HEK293 (cell line): ENCODE measurements at regions not wholly inside any gene's neighbourhood (a gene's known extent, or its start where the extent isn't known, plus 50 kb on each side); places are given as distances from the start of the nearest gene placed in this dataset.

Source experiments
- CTCF ChIA-PET: fragments of 350-600 bp; formaldehyde crosslinking; extraction: SDS; loops from one replicate; lab custom pipeline; 2021; ENCODE audit warnings: antibody characterized with exemption; lab: Yijun Ruan, JAX
- POLR2A ChIA-PET: fragments of 300-600 bp; formaldehyde crosslinking; extraction: SDS; loops from one replicate; lab custom pipeline; 2020; ENCODE audit warnings: antibody characterized with exemption, inconsistent platforms; lab: Yijun Ruan, JAX
- H3K27ac ChIP-seq: fragments of 200-500 bp; sonication (Bioruptor generic); 2 replicates; pipeline ENCODE4 v1.5.1; 2014; ENCODE audit warnings: low read depth, low read length, control low read depth, inconsistent platforms; ENCODE audit errors: extremely low read depth
- H3K36me3 ChIP-seq, 2 experiments: fragments of 200-500 bp in 1 of 2; sonication (Bioruptor generic) in 1 of 2; 1 replicate in 1 of 2; 2 replicates in 1 of 2; pipeline ENCODE4 v1.5.1; 2014 to 2017; ENCODE audit warnings: inconsistent platforms in 2 of 2, low read length in 2 of 2; ENCODE audit not compliant: control insufficient read depth in 2 of 2, insufficient read depth in 1 of 2
- H3K4me1 ChIP-seq: fragments of 200-500 bp; sonication (Bioruptor generic); 2 replicates; pipeline ENCODE4 v1.5.1; 2014; ENCODE audit warnings: mild to moderate bottlenecking, low read length, inconsistent platforms; ENCODE audit not compliant: control insufficient read depth, insufficient read depth
- H3K4me3 ChIP-seq: 2 replicates; pipeline ENCODE4 v1.5.1; 2011; ENCODE audit warnings: low read depth, mild to moderate bottlenecking, control low read depth, low read length, moderate library complexity
- H3K9me3 ChIP-seq: fragments of 200-500 bp; sonication (Bioruptor generic); 2 replicates; pipeline ENCODE4 v1.5.1; 2014; ENCODE audit warnings: low read depth, low read length, inconsistent platforms; ENCODE audit not compliant: control insufficient read depth, insufficient read depth
- GFI1B ChIP-seq: fragments of 450-650 bp; formaldehyde crosslinking; IDR thresholded peaks from 2 replicates; pipeline ENCODE4 v1.5.1; 2016; ENCODE audit warnings: missing biosample characterization, missing genetic modification characterization
- KLF7 ChIP-seq: fragments of 450-650 bp; formaldehyde crosslinking; IDR thresholded peaks from 2 replicates; pipeline ENCODE4 v1.5.1; 2016; ENCODE audit warnings: missing biosample characterization, missing genetic modification characterization, borderline replicate concordance
- KLF9 ChIP-seq: fragments of 450-650 bp; formaldehyde crosslinking; IDR thresholded peaks from 2 replicates; pipeline ENCODE4 v1.5.1; 2016; ENCODE audit warnings: missing biosample characterization, missing genetic modification characterization, low read depth
- TCF7L2 ChIP-seq: IDR thresholded peaks from 2 replicates; pipeline ENCODE4 v1.6.1; 2011; ENCODE audit warnings: low read depth, mild to moderate bottlenecking, inconsistent platforms, low read length, moderate library complexity, borderline replicate concordance
- WT1 ChIP-seq: fragments of 450-650 bp; formaldehyde crosslinking; IDR thresholded peaks from 2 replicates; pipeline ENCODE4 v1.5.1; 2016; ENCODE audit warnings: missing biosample characterization, missing genetic modification characterization
- ZIC2 ChIP-seq: fragments of 450-650 bp; formaldehyde crosslinking; IDR thresholded peaks from 2 replicates; pipeline ENCODE4 v1.5.1; 2016; ENCODE audit warnings: missing biosample characterization, missing genetic modification characterization
- ZNF133 ChIP-seq: fragments of 450-650 bp; formaldehyde crosslinking; IDR thresholded peaks from 2 replicates; pipeline ENCODE4 v1.5.1; 2016; ENCODE audit warnings: missing biosample characterization, missing genetic modification characterization
- ZNF157 ChIP-seq: fragments of 450-650 bp; formaldehyde crosslinking; IDR thresholded peaks from 2 replicates; pipeline ENCODE4 v1.5.1; 2016; ENCODE audit warnings: missing biosample characterization, missing genetic modification characterization
- ZNF202 ChIP-seq: fragments of 450-650 bp; formaldehyde crosslinking; IDR thresholded peaks from 2 replicates; pipeline ENCODE4 v1.5.1; 2016; ENCODE audit warnings: missing biosample characterization, missing genetic modification characterization, borderline replicate concordance
- ZNF239 ChIP-seq: fragments of 450-650 bp; formaldehyde crosslinking; IDR thresholded peaks from 2 replicates; pipeline ENCODE4 v1.5.1; 2016; ENCODE audit warnings: missing biosample characterization, missing genetic modification characterization
- ZNF274 ChIP-seq, 2 experiments: fragments of 200-500 bp in 1 of 2; fragments of 450-650 bp in 1 of 2; sonication (Bioruptor generic) in 1 of 2; formaldehyde crosslinking in 1 of 2; IDR thresholded peaks; 2 replicates each; pipeline versions ENCODE4 v1.5.1 to v1.6.1; 2014 to 2016; ENCODE audit warnings: borderline replicate concordance in 1 of 2, inconsistent platforms in 1 of 2, low read length in 1 of 2, missing biosample characterization in 1 of 2, missing genetic modification characterization in 1 of 2
- ZNF433 ChIP-seq: fragments of 450-650 bp; formaldehyde crosslinking; IDR thresholded peaks from 2 replicates; pipeline ENCODE4 v1.5.1; 2016; ENCODE audit warnings: missing biosample characterization, missing genetic modification characterization, low read depth
- ZNF521 ChIP-seq: fragments of 450-650 bp; formaldehyde crosslinking; IDR thresholded peaks from 2 replicates; pipeline ENCODE4 v1.5.1; 2017; ENCODE audit warnings: missing biosample characterization, mild to moderate bottlenecking, missing genetic modification characterization
- ZNF555 ChIP-seq: fragments of 450-650 bp; formaldehyde crosslinking; conservative IDR thresholded peaks from 2 replicates; pipeline ENCODE4 v1.5.1; 2017; ENCODE audit warnings: missing biosample characterization, mild to moderate bottlenecking, missing genetic modification characterization, inconsistent platforms
- ZNF561 ChIP-seq: fragments of 450-650 bp; IDR thresholded peaks from 2 replicates; pipeline ENCODE4 v1.5.1; 2018; ENCODE audit warnings: missing biosample characterization, missing genetic modification characterization, borderline replicate concordance
- ZNF610 ChIP-seq: fragments of 450-650 bp; formaldehyde crosslinking; IDR thresholded peaks from 2 replicates; pipeline ENCODE4 v1.5.1; 2016; ENCODE audit warnings: missing biosample characterization, missing genetic modification characterization, borderline replicate concordance
- ZNF624 ChIP-seq: fragments of 450-650 bp; formaldehyde crosslinking; IDR thresholded peaks from 2 replicates; pipeline ENCODE4 v1.5.1; 2017; ENCODE audit warnings: missing biosample characterization, missing genetic modification characterization
- ZNF701 ChIP-seq: fragments of 450-650 bp; formaldehyde crosslinking; IDR thresholded peaks from 2 replicates; pipeline ENCODE4 v1.5.1; 2016; ENCODE audit warnings: missing biosample characterization, missing genetic modification characterization
- ZNF707 ChIP-seq: fragments of 450-650 bp; formaldehyde crosslinking; IDR thresholded peaks from 2 replicates; pipeline ENCODE4 v1.5.1; 2016; ENCODE audit warnings: missing biosample characterization, missing genetic modification characterization
- ZNF792 ChIP-seq: fragments of 450-650 bp; formaldehyde crosslinking; IDR thresholded peaks from 2 replicates; pipeline ENCODE4 v1.5.1; 2016; ENCODE audit warnings: missing biosample characterization, missing genetic modification characterization
- ZSCAN16 ChIP-seq: fragments of 450-650 bp; formaldehyde crosslinking; IDR thresholded peaks from 2 replicates; pipeline ENCODE4 v1.5.1; 2016; ENCODE audit warnings: missing biosample characterization, missing genetic modification characterization
- TF ChIP-seq, protein P1 (sequence below): fragments of 450-650 bp; formaldehyde crosslinking; IDR thresholded peaks from 2 replicates; pipeline ENCODE4 v1.5.1; 2016; ENCODE audit warnings: missing biosample characterization, missing genetic modification characterization, borderline replicate concordance
- TF ChIP-seq, protein P2 (sequence below): fragments of 450-650 bp; formaldehyde crosslinking; IDR thresholded peaks from 2 replicates; pipeline ENCODE4 v1.5.1; 2017; ENCODE audit warnings: missing biosample characterization, missing genetic modification characterization
- TF ChIP-seq, protein P3 (sequence below): fragments of 450-650 bp; formaldehyde crosslinking; IDR thresholded peaks from 2 replicates; pipeline ENCODE4 v1.5.1; 2016; ENCODE audit warnings: missing biosample characterization, missing genetic modification characterization
- TF ChIP-seq, protein P4 (sequence below): fragments of 450-650 bp; formaldehyde crosslinking; IDR thresholded peaks from 2 replicates; pipeline ENCODE4 v1.5.1; 2016; ENCODE audit warnings: missing biosample characterization, missing genetic modification characterization, low read depth
- TF ChIP-seq, protein P5 (sequence below): fragments of 450-650 bp; formaldehyde crosslinking; IDR thresholded peaks from 2 replicates; pipeline ENCODE4 v1.5.1; 2016; ENCODE audit warnings: missing biosample characterization, missing genetic modification characterization

DNA sequence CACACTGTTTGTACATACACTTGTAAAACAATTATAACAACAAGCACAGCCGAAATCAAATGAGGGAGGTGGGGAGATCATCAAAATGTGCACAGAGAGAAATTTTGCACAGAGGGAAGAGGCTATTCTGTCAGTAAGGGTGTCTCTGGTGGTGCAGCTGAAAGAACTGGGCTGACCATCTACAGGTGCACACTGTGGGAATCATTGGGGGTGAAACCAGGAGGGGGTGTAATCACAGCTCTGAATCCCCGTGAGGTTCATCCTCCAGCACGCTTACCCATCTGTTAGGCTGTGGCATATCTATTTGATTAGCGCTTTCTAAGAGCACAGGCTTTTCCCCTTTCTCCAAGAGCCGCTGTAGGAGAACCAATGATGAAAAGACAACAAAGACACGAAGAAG, 389.9 kb upstream of the CDH20 start (continued):
- TF ChIP-seq ZNF133 (tag by site-specific recombination), result no peak
- TF ChIP-seq ZNF610, result no peak
- no peak for TF ChIP-seq ZNF555
- TF ChIP-seq ZNF561 (tag by site-specific recombination), result no peak
- TF ChIP-seq ZNF707, result no peak
- TF ChIP-seq ZNF701 (tag by site-specific recombination), result no peak
- no peak for TF ChIP-seq ZNF624 (tag by site-specific recombination)
- TF ChIP-seq ZNF433 (tag by site-specific recombination), result no peak
- no peak for TF ChIP-seq GFI1B (tag by site-specific recombination)
- TF ChIP-seq, protein P1, sequence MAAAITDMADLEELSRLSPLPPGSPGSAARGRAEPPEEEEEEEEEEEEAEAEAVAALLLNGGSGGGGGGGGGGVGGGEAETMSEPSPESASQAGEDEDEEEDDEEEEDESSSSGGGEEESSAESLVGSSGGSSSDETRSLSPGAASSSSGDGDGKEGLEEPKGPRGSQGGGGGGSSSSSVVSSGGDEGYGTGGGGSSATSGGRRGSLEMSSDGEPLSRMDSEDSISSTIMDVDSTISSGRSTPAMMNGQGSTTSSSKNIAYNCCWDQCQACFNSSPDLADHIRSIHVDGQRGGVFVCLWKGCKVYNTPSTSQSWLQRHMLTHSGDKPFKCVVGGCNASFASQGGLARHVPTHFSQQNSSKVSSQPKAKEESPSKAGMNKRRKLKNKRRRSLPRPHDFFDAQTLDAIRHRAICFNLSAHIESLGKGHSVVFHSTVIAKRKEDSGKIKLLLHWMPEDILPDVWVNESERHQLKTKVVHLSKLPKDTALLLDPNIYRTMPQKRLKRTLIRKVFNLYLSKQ (tag by site-specific recombination), result no peak
- TF ChIP-seq ZIC2, result no peak
- TF ChIP-seq KLF7, result no peak

DNA sequence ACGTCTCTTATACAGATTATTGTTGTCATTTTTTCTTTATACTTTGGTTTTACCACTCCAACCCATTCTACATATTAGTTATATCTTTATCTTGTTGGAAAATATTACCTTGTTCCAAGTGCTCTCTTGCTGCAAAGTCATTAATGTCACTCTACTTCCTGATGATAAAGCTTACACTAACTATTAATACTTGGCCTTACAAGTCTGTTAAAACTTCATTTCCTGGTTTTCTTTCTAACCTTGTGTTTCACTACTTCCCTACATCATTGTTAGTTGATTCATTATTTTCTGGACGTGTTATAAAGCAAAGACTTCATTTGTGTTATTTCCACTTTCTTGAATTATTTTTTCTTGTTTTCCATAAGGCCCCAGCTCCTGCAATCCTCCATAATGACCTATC, 382.6 kb upstream of the CDH20 start:
- TF ChIP-seq, protein P2, sequence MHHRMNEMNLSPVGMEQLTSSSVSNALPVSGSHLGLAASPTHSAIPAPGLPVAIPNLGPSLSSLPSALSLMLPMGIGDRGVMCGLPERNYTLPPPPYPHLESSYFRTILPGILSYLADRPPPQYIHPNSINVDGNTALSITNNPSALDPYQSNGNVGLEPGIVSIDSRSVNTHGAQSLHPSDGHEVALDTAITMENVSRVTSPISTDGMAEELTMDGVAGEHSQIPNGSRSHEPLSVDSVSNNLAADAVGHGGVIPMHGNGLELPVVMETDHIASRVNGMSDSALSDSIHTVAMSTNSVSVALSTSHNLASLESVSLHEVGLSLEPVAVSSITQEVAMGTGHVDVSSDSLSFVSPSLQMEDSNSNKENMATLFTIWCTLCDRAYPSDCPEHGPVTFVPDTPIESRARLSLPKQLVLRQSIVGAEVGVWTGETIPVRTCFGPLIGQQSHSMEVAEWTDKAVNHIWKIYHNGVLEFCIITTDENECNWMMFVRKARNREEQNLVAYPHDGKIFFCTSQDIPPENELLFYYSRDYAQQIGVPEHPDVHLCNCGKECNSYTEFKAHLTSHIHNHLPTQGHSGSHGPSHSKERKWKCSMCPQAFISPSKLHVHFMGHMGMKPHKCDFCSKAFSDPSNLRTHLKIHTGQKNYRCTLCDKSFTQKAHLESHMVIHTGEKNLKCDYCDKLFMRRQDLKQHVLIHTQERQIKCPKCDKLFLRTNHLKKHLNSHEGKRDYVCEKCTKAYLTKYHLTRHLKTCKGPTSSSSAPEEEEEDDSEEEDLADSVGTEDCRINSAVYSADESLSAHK (tag by site-specific recombination), result no peak
- TF ChIP-seq, protein P3, sequence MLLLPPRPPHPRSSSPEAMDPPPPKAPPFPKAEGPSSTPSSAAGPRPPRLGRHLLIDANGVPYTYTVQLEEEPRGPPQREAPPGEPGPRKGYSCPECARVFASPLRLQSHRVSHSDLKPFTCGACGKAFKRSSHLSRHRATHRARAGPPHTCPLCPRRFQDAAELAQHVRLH (tag by site-specific recombination), result no peak
- TF ChIP-seq TCF7L2, result no peak
- no peak for TF ChIP-seq ZNF521 (tag by site-specific recombination)
- TF ChIP-seq KLF9, result no peak
- TF ChIP-seq ZNF624 (tag by site-specific recombination), result no peak
- no peak for TF ChIP-seq ZNF701 (tag by site-specific recombination)
- Histone ChIP-seq H3K4me1 (peaks cover 4% of the 10 kb centered on the region; the same call in 1 of the 2 replicates), H3K4me3 (no peak overlapping the region), H3K9me3 (no peaks in the 10 kb centered on the region), H3K36me3 (no peaks in the 10 kb centered on the region), H3K27ac (no peak overlapping the region)
- CTCF ChIA-PET, result no interaction called here
- POLR2A ChIA-PET, result no interaction called here

DNA sequence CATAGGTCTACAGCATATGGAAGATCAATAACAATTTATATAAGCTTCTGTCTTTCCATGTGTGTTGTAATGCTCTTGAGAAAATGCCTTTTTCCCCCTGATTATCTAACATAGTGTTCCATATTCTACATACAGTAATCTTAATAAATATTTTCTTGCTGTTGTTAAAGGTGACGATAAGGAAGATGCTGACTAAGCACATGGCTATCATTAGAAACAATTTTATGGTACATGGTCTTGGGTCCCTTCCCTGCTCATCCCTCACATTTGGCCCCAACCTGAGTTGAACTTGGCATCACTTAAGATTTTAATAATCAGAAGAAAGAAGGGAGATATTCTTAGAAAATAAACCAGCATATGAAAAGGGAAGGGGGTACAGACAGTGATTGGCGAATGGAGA, 382.1 kb upstream of the CDH20 start:
- TF ChIP-seq, protein P4, sequence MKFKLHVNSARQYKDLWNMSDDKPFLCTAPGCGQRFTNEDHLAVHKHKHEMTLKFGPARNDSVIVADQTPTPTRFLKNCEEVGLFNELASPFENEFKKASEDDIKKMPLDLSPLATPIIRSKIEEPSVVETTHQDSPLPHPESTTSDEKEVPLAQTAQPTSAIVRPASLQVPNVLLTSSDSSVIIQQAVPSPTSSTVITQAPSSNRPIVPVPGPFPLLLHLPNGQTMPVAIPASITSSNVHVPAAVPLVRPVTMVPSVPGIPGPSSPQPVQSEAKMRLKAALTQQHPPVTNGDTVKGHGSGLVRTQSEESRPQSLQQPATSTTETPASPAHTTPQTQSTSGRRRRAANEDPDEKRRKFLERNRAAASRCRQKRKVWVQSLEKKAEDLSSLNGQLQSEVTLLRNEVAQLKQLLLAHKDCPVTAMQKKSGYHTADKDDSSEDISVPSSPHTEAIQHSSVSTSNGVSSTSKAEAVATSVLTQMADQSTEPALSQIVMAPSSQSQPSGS (tag by site-specific recombination), result no peak
- TF ChIP-seq KLF9, result no peak
- TF ChIP-seq ZNF133 (tag by site-specific recombination), result no peak
- TF ChIP-seq WT1, result no peak
- TF ChIP-seq ZNF202, result no peak
- no peak for TF ChIP-seq ZNF239 (tag by site-specific recombination)
- no peak for TF ChIP-seq ZNF157
- no peak for TF ChIP-seq ZNF792 (tag by site-specific recombination)
- TF ChIP-seq, protein P5, sequence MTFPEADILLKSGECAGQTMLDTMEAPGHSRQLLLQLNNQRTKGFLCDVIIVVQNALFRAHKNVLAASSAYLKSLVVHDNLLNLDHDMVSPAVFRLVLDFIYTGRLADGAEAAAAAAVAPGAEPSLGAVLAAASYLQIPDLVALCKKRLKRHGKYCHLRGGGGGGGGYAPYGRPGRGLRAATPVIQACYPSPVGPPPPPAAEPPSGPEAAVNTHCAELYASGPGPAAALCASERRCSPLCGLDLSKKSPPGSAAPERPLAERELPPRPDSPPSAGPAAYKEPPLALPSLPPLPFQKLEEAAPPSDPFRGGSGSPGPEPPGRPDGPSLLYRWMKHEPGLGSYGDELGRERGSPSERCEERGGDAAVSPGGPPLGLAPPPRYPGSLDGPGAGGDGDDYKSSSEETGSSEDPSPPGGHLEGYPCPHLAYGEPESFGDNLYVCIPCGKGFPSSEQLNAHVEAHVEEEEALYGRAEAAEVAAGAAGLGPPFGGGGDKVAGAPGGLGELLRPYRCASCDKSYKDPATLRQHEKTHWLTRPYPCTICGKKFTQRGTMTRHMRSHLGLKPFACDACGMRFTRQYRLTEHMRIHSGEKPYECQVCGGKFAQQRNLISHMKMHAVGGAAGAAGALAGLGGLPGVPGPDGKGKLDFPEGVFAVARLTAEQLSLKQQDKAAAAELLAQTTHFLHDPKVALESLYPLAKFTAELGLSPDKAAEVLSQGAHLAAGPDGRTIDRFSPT (tag by site-specific recombination), result no peak
- no peak for TF ChIP-seq ZNF274 (IDR thresholded peaks at IDR 0.05; ENCODE audit: low read length)
- TF ChIP-seq ZNF274 (tag by site-specific recombination; IDR thresholded peaks at IDR 0.05; ENCODE audit: borderline replicate concordance), result no peak
- no peak for TF ChIP-seq ZSCAN16
- TF ChIP-seq, all 188 proteins: peak for 0
- no peak overlapping the region for H3K27ac ChIP-seq
- CTCF ChIA-PET, result no interaction called here
- H3K9me3 ChIP-seq, result no peaks in the 10 kb centered on the region
- POLR2A ChIA-PET, result no interaction called here
- H3K4me3 ChIP-seq, result no peak overlapping the region
- H3K36me3 ChIP-seq, result no peaks in the 10 kb centered on the region
- H3K4me1 ChIP-seq, result peaks cover 4% of the 10 kb centered on the region; the same call in 1 of the 2 replicates
